NCI-H2107 (cell line): ENCODE measurements at regions not wholly inside any gene's neighbourhood (a gene's known extent, or its start where the extent isn't known, plus 50 kb on each side); places are given as distances from the start of the nearest gene placed in this dataset.
"Not testable (repeated sequence)": the region's sequence is repeated elsewhere in the genome, so short reads cannot be mapped to it uniquely, and the experiment has no call there.

Source experiments
- DNase-seq: peaks from one replicate; lab custom pipeline; 2025; lab: John Stamatoyannopoulos, UW

GRCh38 chr18:27378431-27379095 is 193.5 kb upstream of the CHST9 start:
- no peak for DNase-seq

GRCh38 chr18:27377251-27377650 is 192.1 kb upstream of the CHST9 start:
- no peak for DNase-seq

DNA sequence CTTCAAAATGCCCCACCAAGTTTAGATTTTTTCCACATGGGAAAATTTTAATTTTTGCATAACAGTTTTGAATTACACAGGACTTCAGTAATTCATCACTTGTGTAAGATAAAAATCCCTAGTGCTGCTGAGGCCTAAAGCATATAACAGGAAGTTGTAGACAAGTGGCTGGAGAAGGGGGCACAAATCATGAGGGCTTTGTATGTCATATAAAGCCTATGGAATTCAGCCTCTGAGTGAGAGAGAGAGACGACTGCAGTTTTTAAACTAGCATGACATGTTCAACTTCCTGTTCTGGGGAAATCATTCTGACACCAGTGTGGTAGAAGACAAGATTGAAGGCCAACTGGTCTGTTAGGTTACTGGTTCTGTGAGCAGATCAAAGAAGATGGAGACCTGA is 187.3 kb upstream of the CHST9 start:
- DNase-seq = no peak

- no peak for DNase-seq
These were observed 181.6 kb upstream of the CHST9 start for GRCh38 chr18:27366665-27367064.

GRCh38 chr18:27366151-27366550 is 181.0 kb upstream of the CHST9 start:
- DNase-seq = no peak

DNA sequence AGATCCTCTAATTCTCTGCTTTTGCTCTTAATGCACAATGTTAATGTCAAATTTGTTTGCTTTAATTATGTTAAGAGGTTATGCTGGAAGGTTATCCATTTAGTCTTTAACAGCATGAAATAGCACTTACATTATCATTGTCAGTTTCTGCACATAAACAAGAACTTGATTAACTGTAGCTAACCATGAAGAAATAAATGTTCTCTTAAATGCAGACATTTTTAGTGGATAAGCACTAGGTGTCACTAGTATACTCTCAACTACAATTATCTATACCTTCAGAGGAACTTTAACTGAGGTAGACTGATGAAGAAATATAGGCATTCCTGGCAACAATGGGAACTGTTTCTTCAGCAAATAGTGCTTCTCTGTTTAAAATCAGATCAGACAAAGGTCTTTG is 178.8 kb upstream of the CHST9 start:
- no peak for DNase-seq

- no peak for DNase-seq
These were observed 176.4 kb upstream of the CHST9 start for GRCh38 chr18:27361477-27361876.

GRCh38 chr18:27355308-27355707 is 170.2 kb upstream of the CHST9 start:
- no peak for DNase-seq

DNA sequence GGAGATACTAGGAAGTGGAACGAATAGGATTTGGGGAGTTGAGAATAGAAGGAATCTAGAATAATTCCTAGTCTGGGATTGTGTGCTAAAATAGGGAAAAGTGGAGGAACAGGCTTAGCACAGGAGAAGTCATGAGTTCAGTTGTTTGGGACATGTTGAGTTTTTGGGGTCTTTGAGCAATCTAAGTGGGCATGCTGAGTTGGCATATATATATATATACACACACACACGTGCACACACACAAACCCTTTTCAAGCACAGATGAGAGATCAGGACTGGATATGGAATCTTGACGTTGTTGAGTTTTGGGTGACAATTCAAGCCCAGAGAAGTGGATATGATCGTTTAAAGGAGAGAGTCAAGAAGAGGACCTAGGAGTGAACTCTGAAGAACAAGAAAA is 168.2 kb upstream of the CHST9 start:
- no peak for DNase-seq

DNA sequence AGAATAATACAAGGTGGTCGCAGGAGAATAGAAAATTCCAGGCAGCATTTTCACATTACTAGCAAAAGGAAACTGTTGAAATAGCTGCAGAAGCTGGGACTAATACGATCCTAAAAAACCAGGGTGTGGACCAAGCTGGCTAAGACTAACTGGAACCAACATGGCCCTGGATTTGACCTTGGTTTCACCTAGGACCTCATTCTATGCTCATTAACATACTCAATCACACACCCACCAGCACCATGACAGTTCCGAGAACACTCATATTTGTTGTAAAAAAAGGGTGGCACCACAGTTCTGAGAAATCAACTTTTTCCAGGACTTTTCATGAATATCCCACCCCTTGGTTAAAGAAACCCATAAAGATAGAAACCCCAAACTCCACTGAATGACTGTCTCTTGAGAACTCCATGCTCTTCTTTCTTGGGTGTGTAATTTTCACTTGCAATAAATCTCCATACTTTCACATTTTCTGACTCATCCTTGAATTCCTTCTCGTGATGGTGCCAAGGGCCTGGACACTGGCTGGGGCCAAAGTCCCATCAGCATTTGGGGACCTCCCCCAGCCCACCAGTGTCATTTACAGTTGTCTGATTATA is 164.3 kb upstream of the CHST9 start:
- no peak for DNase-seq

GRCh38 chr18:27331606-27332005 is 146.5 kb upstream of the CHST9 start:
- DNase-seq = no peak

DNA sequence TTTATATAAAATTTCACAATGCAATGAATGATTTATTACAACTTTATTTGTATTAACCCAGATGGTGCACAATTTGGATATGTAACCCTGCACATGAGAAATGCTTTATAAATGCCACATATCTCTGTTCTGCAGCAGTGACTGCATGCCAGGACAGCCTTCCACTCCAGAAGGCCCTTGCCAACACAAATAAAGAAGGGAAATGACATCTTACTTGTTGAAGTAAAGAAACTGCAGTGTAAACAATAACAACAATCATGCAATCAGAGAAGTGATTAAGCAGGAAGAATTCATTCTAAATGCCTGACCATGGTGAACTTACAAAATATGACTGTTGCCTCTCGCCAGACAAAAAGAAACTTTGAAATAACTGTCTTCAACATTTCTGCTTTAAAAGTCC is 129.9 kb upstream of the CHST9 start:
- DNase-seq = no peak

DNA sequence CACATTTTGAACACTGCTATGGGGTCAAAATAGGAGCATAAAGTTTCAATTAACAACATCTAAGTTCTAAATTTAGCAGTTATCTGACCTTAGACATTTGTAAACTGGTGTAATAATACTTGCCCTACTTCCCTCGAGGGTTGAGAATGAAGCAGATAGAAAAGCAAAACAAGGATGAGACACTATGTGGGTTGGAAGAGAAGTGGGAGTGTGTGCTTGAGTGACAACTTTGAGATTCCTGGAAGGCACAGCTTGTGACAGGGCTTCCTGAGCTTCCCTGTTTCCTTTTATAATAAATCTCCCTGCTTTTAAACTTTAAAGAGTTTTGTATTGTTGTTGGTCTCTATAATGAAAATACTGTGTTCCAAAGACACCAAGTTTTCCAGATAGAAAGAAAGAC is 128.6 kb upstream of the CHST9 start:
- DNase-seq = no peak

- no peak for DNase-seq
These were observed 127.7 kb upstream of the CHST9 start for GRCh38 chr18:27312853-27313252.

DNA sequence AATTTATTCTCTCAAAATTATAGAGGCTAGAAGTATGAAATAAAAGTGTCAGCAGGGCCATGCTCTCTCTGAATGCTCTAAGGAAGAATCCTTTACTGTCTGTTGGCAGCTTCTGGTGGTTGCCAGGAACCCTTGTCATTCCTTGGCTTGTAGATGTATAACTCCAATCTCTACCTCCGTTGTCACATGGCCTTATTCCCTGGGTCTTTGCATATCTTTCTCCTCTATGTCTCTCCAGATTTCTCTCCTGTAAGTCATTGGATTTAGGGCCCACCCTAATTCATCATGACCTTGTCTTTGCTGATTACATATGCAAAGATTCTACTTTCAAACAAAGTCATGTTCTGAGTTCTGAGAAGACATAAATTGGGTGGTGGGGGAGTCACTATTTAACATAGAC is 127.0 kb upstream of the CHST9 start:
- no peak for DNase-seq

- DNase-seq = no peak
These were observed 126.0 kb upstream of the CHST9 start for GRCh38 chr18:27311114-27311513.

DNA sequence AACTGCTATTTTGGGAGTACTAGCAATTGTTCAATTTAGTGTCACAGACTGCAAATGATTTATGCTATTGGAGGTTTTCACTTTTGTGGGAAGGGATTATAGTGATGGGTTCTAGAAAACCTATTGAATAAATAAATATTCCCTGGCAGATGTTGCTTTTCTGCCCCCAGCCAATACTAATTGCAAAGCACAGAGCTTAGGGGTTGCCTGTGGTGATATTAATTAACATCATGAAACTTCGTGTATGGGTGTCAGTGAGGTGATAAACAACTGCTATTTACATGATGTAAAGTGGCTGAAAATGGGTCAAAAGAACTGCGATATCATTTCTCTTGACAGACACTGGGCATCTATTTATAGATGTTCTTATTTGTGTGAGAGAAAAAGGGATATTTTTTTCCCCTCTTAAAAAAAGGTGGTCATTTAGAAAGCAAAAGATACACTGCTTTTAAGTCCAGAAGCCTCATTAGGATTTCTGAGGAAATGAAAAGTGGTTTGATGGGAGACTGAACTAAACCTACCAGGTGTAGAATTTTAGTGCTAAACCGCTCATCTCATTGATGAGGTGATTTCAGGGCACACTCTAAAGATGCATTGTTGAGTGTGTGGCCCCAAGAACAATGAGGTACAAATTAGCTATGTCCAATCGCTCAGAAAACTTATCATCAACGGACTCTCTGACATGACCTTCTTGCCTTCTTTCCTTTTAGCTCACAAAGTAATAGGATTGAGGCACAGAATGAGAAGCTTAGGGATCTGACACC is 116.7 kb upstream of the CHST9 start:
- no peak for DNase-seq

- no peak for DNase-seq
These were observed 113.2 kb upstream of the CHST9 start for GRCh38 chr18:27298214-27298804.

DNA sequence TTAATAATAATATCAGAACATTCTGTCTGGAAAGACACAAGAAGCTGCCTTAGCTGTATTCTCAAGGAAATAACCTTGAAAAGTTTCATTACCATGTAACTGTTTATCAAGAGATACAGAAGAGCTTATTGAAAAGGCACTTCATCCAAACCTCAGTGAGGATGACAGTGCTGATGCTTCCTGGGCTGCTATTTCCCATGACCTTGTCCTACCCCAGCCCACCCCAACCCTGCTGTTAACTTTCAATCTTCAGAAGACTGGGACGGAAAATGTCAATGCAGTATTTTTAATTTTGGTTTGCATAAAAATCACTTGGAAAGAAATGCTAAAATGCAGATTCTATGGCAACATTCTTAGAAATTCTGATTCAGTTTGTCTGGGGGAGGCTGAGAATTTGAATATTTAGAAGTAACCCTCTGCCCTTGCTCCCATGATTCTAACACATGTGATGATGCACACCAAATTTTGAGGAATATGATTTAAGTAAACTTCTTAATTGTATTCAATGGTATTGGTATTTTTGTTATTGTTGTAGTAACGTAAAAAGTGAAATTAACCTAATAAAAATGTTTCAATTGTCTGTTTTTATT is 101.0 kb upstream of the CHST9 start:
- DNase-seq = not testable (repeated sequence)

DNA sequence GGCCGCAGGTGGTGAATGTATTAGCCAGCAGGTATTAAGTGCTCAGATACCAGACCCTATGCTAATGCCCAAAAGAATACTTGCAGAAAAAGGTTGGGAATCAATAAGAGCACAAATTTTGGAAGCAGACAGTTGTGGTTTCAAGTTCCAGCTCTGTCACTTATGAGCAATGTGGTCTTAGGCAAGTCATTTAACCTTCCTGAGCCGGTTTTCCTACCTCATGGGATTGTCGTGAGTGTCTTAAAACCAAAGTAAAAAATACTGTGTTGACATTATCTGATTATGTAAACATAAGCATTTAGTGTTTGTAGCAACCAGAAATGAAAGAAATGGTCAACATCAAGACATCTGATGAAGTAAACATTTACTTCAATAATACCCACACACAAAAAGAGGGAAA is 93.0 kb upstream of the CHST9 start:
- no peak for DNase-seq

- DNase-seq = no peak
These were observed 92.4 kb upstream of the CHST9 start for GRCh38 chr18:27277554-27277953.

- DNase-seq = no peak
These were observed 91.8 kb upstream of the CHST9 start for GRCh38 chr18:27276886-27277285.

- DNase-seq = no peak
These were observed 91.4 kb upstream of the CHST9 start for GRCh38 chr18:27276479-27276878.
